Small intestine (tissue), 7 donors: ENCODE measurements at regions not wholly inside any gene's neighbourhood (a gene's known extent, or its start where the extent isn't known, plus 50 kb on each side); places are given as distances from the start of the nearest gene placed in this dataset.

ENCODE experiments used
- DNase-seq, 2 donors: peaks; one replicate each; pipeline versions ENCODE4 v3.0.0 to v3.0.0-alpha.2; 2013
- FAIRE-seq: peaks from 2 replicates; lab custom pipeline; 2012; peaks lifted over from hg19 to GRCh38; lab: Jason Lieb, UNC
- H3K27ac ChIP-seq, 3 donors: one replicate each; pipeline ENCODE4 v1.5.1; 2013; ENCODE audit warnings: low read length in 2 of 3, mild to moderate bottlenecking in 2 of 3, control low read depth in 1 of 3, inconsistent platforms in 1 of 3, low read depth in 1 of 3, moderate library complexity in 1 of 3
- H3K27me3 ChIP-seq, 3 donors: one replicate each; pipeline ENCODE4 v1.6.1; 2013; ENCODE audit warnings: low read length in 3 of 3, inconsistent platforms in 1 of 3; ENCODE audit not compliant: control insufficient read depth in 3 of 3, insufficient read depth in 3 of 3
- H3K36me3 ChIP-seq, 3 donors: one replicate each; pipeline ENCODE4 v1.6.1; 2013; ENCODE audit warnings: low read length in 3 of 3, inconsistent platforms in 1 of 3, low read depth in 1 of 3, mild to moderate bottlenecking in 1 of 3, moderate library complexity in 1 of 3; ENCODE audit not compliant: control insufficient read depth in 3 of 3, insufficient read depth in 2 of 3
- H3K4me1 ChIP-seq, 3 donors: one replicate each; pipeline ENCODE4 v1.6.1; 2013; ENCODE audit warnings: low read length in 2 of 3, inconsistent platforms in 1 of 3, low read depth in 1 of 3, mild to moderate bottlenecking in 1 of 3, moderate library complexity in 1 of 3; ENCODE audit not compliant: control insufficient read depth in 3 of 3, insufficient read depth in 2 of 3
- H3K4me3 ChIP-seq, 3 donors: one replicate each; pipeline ENCODE4 v1.5.1; 2013; ENCODE audit warnings: low read length in 3 of 3, control low read depth in 1 of 3, inconsistent platforms in 1 of 3, low read depth in 1 of 3, mild to moderate bottlenecking in 1 of 3, moderate library complexity in 1 of 3
- H3K9me3 ChIP-seq, 2 donors: one replicate each; pipeline ENCODE4 v1.6.1; 2013; ENCODE audit warnings: low read depth in 1 of 2, low read length in 1 of 2; ENCODE audit not compliant: control insufficient read depth in 2 of 2, insufficient read depth in 1 of 2
- WGBS, 3 donors: extraction: QIAGEN DNeasy Blood & Tissue Kit; methylation state at CpG; one replicate each; pipeline ENCODE4 v1.1.7; 2013; 5-methylcytosine and 5-hydroxymethylcytosine counted together
- donor health status: healthy with polysubstance abuse.
- donor health status: control.
- donor health status: control.
- donor health status: Bipolar disorder and iron deficiency.
- donor health status: healthy.

GRCh38 chr18:79610461-79611039 is 69.1 kb upstream of the CTDP1 start:
- H3K9me3 ChIP-seq: no peaks in the 10 kb centered on the region
- FAIRE-seq (no peak), DNase-seq (peak in 1 of 2 donors; percentile 5)
- no peak overlapping the region for H3K27ac ChIP-seq
- H3K36me3 ChIP-seq: no peaks in the 10 kb centered on the region
- H3K4me3 ChIP-seq: no peak overlapping the region
- WGBS, 3 donors: 33 to 84% (median 69%) methylated on average over 23 of the region's 23 CpGs
- no peaks in the 10 kb centered on the region for H3K27me3 ChIP-seq
- H3K4me1 ChIP-seq: no peaks in the 10 kb centered on the region

- 37 to 70% (median 63%) methylated on average over 20 of the region's 20 CpGs for WGBS, 3 donors
- no peaks in the 10 kb centered on the region for H3K36me3 ChIP-seq
- no peak for FAIRE-seq
- no peak overlapping the region for H3K27ac ChIP-seq
- peak in 1 of 2 donors; percentile 28 for DNase-seq
- no peaks in the 10 kb centered on the region for H3K9me3 ChIP-seq
- H3K27me3 ChIP-seq: no peaks in the 10 kb centered on the region
- H3K4me1 ChIP-seq: no peaks in the 10 kb centered on the region
- H3K4me3 ChIP-seq: no peak overlapping the region
These were observed 68.4 kb upstream of the CTDP1 start for GRCh38 chr18:79611040-79611681.

- H3K27me3 ChIP-seq: peaks cover 0 to 2% (median 0%) of the 10 kb centered on the region in 3 donors
- H3K4me1 ChIP-seq: no peaks in the 10 kb centered on the region
- no peak for DNase-seq
- WGBS, 3 donors: 88 to 93% (median 89%) methylated on average over 27 of the region's 27 CpGs
- H3K36me3 ChIP-seq: no peaks in the 10 kb centered on the region
- no peak overlapping the region for H3K27ac ChIP-seq
- H3K9me3 ChIP-seq: no peaks in the 10 kb centered on the region
- H3K4me3 ChIP-seq: no peak overlapping the region
- no peak for FAIRE-seq
These were observed 67.1 kb upstream of the CTDP1 start for GRCh38 chr18:79612291-79613108.

GRCh38 chr18:79613186-79613931 is 66.2 kb upstream of the CTDP1 start:
- Histone ChIP-seq H3K36me3 (no peaks in the 10 kb centered on the region), H3K9me3 (no peaks in the 10 kb centered on the region), H3K27ac (no peak overlapping the region), H3K4me1 (no peaks in the 10 kb centered on the region), H3K4me3 (no peak overlapping the region), H3K27me3 (peaks cover 0 to 2% (median 0%) of the 10 kb centered on the region in 3 donors)
- WGBS, 3 donors: 85 to 86% (median 85%) methylated on average over 32 to 33 of the region's 33 CpGs
- FAIRE-seq (no peak), DNase-seq (no peak)

GRCh38 chr18:79614211-79614955 is 65.2 kb upstream of the CTDP1 start:
- H3K27ac ChIP-seq: no peak overlapping the region
- FAIRE-seq (no peak), DNase-seq (no peak)
- H3K9me3 ChIP-seq: no peaks in the 10 kb centered on the region
- 81 to 88% (median 81%) methylated on average over 26 of the region's 26 CpGs for WGBS, 3 donors
- no peak overlapping the region for H3K4me3 ChIP-seq
- H3K36me3 ChIP-seq: no peaks in the 10 kb centered on the region
- H3K27me3 ChIP-seq: peaks cover 0 to 2% (median 0%) of the 10 kb centered on the region in 3 donors
- no peaks in the 10 kb centered on the region for H3K4me1 ChIP-seq

- no peaks in the 10 kb centered on the region for H3K36me3 ChIP-seq
- no peaks in the 10 kb centered on the region for H3K9me3 ChIP-seq
- FAIRE-seq (no peak), DNase-seq (no peak)
- no peak overlapping the region for H3K27ac ChIP-seq
- H3K4me1 ChIP-seq: no peaks in the 10 kb centered on the region
- no peak overlapping the region for H3K4me3 ChIP-seq
- 85 to 88% (median 85%) methylated on average over 18 of the region's 18 CpGs for WGBS, 3 donors
- H3K27me3 ChIP-seq: peaks cover 0 to 2% (median 0%) of the 10 kb centered on the region in 3 donors
These were observed 64.5 kb upstream of the CTDP1 start for GRCh38 chr18:79615091-79615490.

- FAIRE-seq (no peak), DNase-seq (no peak)
- WGBS, 3 donors: 78 to 82% (median 79%) methylated on average over 7 of the region's 7 CpGs
- Histone ChIP-seq H3K4me1 (no peaks in the 10 kb centered on the region), H3K27ac (no peak overlapping the region), H3K27me3 (peaks cover 0 to 2% (median 0%) of the 10 kb centered on the region in 3 donors), H3K9me3 (peaks cover 0 to 2% of the 10 kb centered on the region in 2 donors), H3K36me3 (no peaks in the 10 kb centered on the region), H3K4me3 (no peak overlapping the region)
These were observed 64.0 kb upstream of the CTDP1 start for GRCh38 chr18:79615586-79615985.
